Gastrocnemius medialis (tissue), 4 donors: ENCODE measurements at regions not wholly inside any gene's neighbourhood (a gene's known extent, or its start where the extent isn't known, plus 50 kb on each side); places are given as distances from the start of the nearest gene placed in this dataset.

Source experiments
- ATAC-seq, 2 donors: fragments of 150-250 bp; one replicate each; pipeline ENCODE4 v1.9.1; 2016
- DNase-seq, 2 donors: peaks; one replicate each; pipeline ENCODE4 v3.0.0-alpha.2; 2019
- H3K27ac ChIP-seq, 4 donors: fragments of 200-600 bp; sonication (generic); 1 replicate in 1 of 4; 2 replicates in 3 of 4; pipeline ENCODE4 v1.5.1; 2016 to 2018; ENCODE audit warnings: mild to moderate bottlenecking in 2 of 4, moderate library complexity in 1 of 4
- H3K27me3 ChIP-seq, 3 donors: fragments of 200-600 bp; sonication (generic) in 2 of 3; 1 replicate in 1 of 3; 2 replicates in 2 of 3; pipeline versions ENCODE4 v1.5.1 to v1.6.0; 2016 to 2019; ENCODE audit warnings: mild to moderate bottlenecking in 1 of 3, moderate library complexity in 1 of 3
- H3K36me3 ChIP-seq, 2 donors: fragments of 200-600 bp; sonication (generic) in 1 of 2; one replicate each; pipeline ENCODE4 v1.5.1; 2017 to 2018
- H3K4me1 ChIP-seq, 2 donors: fragments of 200-600 bp; sonication (generic) in 1 of 2; one replicate each; pipeline ENCODE4 v1.5.1; 2016 to 2017; ENCODE audit warnings: mild to moderate bottlenecking in 2 of 2
- H3K4me3 ChIP-seq, 4 donors: fragments of 200-600 bp; sonication (generic) in 3 of 4; 1 replicate in 1 of 4; 2 replicates in 3 of 4; pipeline ENCODE4 v1.5.1; 2016 to 2019; ENCODE audit warnings: mild to moderate bottlenecking in 2 of 4
- H3K9me3 ChIP-seq, 3 donors: fragments of 200-600 bp; sonication (generic) in 2 of 3; 1 replicate in 1 of 3; 2 replicates in 2 of 3; pipeline ENCODE4 v1.5.1; 2016 to 2019
- POLR2A ChIP-seq, 2 donors: fragments of 450-650 bp; IDR thresholded peaks; one replicate each; pipeline ENCODE4 v1.6.1; 2017; ENCODE audit warnings: antibody characterized with exemption in 2 of 2, mild to moderate bottlenecking in 2 of 2, moderate library complexity in 2 of 2
- in situ Hi-C, 4 donors: fragments of 200-750 bp; cut with MboI; loops; one replicate each; pipeline versions ENCODE4 v1.15.0 to v1.8.0; 2017; ENCODE audit warnings: low sequenced_read_pairs in 4 of 4
- intact Hi-C: fragments of 100-400 bp; cut with DNase I; formaldehyde crosslinking; loops from one replicate; pipeline ENCODE4 v1.15.1; 2023; ENCODE audit warnings: low total_unique reads
- TF ChIP-seq, protein P1 (sequence below), 5 experiments: fragments of 450-650 bp in 3 of 5; fragments of 200-600 bp in 2 of 5; sonication (generic) in 2 of 5; IDR thresholded peaks in 4 of 5; conservative IDR thresholded peaks in 1 of 5; 1 replicate in 4 of 5; 2 replicates in 1 of 5; pipeline ENCODE4 v1.5.1; 2016 to 2019; ENCODE audit warnings: antibody characterized with exemption in 5 of 5, mild to moderate bottlenecking in 3 of 5, moderate library complexity in 3 of 5

DNA sequence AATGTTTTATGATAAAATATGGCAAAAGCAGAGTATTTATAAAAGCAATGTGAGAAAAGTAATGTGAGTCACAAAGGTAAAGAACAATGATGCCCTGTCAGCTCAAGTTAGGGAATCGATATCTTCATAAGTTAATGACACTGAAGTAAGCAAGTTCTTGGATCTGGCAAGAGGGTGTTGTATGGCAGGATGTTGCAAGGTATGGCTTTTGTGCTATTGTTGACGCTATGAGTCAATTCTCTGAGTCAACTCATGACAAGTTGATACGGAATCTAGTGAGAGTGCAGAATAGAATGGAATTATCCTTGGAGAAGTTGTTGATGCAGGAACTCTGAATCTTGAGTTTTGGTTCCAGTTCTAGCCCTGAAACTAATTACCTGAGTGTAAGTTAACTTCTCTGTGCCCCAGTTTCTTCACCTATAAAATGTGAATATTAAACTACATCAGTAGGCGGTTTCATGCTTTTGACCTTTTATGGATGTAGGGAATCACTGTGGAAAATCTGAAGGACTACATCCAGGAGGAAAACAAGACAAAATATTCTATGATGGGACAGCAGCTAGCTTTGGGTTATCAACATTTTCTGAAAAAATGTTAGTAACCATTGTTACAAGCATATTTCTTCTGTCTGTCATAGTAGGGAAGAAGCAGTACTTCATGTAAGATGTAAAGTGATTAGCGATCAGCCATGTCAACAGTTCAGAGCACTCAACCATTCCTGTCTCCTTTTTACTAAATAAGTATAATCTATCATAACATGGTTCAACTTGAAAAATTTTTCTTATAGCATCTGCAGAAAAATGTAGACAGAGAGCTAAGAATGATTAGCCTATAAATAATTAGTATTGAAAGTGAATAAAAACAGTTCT is 96.9 kb downstream of the ATP6V1G3 start:
- intact Hi-C loops = no loop called here
- TF ChIP-seq, protein P1, sequence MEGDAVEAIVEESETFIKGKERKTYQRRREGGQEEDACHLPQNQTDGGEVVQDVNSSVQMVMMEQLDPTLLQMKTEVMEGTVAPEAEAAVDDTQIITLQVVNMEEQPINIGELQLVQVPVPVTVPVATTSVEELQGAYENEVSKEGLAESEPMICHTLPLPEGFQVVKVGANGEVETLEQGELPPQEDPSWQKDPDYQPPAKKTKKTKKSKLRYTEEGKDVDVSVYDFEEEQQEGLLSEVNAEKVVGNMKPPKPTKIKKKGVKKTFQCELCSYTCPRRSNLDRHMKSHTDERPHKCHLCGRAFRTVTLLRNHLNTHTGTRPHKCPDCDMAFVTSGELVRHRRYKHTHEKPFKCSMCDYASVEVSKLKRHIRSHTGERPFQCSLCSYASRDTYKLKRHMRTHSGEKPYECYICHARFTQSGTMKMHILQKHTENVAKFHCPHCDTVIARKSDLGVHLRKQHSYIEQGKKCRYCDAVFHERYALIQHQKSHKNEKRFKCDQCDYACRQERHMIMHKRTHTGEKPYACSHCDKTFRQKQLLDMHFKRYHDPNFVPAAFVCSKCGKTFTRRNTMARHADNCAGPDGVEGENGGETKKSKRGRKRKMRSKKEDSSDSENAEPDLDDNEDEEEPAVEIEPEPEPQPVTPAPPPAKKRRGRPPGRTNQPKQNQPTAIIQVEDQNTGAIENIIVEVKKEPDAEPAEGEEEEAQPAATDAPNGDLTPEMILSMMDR (IDR thresholded peaks at IDR 0.05 in 4 of 5, conservative IDR thresholded peaks at IDR 0.05 in 1 of 5) = no peak
- no peak for TF ChIP-seq POLR2A (IDR thresholded peaks at IDR 0.05)
- in situ Hi-C loops = no loop called here
- ATAC-seq = peak in 1 of 2 donors; percentile 49
- no peak for DNase-seq
- no peaks in the 10 kb centered on the region for H3K4me1 ChIP-seq
- no peaks in the 10 kb centered on the region for H3K36me3 ChIP-seq
- H3K9me3 ChIP-seq = no peaks in the 10 kb centered on the region
- no peaks in the 10 kb centered on the region for H3K27me3 ChIP-seq
- no peak overlapping the region for H3K27ac ChIP-seq
- no peak overlapping the region for H3K4me3 ChIP-seq

DNA sequence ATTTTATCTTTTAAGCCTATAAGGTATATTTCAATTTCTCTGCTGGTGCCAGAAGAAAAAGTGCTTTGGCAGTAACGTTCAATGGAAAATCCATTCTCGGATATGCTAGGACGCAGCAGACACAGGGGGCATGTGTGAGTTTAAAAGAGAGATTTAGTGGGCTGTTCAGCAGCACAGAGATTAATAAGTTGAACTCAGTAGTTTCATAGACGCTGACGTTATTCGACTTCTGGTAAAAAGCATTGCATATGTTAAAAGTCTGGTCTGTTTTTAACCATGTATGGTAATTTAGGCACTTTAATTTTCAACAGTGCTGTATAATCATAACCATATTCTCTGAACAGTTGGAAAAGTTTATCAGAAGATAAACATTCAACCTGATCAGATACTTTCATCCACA is 99.6 kb downstream of the ATP6V1G3 start:
- in situ Hi-C loops = no loop called here

DNA sequence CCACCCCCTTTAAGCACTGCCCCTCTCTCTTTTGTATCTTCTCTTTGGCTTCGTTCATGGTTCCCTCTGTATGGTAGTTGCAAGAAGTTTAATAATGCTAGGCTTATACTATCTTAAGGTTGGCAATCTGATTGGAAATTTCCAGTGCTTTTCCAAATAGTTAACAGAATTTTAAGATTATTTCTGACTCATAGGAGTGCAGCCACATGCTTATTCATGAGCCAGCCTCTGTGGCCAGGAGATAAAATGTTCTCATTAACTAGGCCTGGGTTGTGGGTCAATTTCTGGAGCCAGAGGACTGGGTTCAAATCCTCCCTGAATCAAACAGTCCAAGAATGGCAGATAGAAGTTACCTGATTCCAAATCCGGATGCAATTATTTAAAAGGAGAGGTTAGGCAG is 103.1 kb downstream of the ATP6V1G3 start:
- DNase-seq = no peak
- Histone ChIP-seq H3K4me1 (no peaks in the 10 kb centered on the region), H3K36me3 (no peaks in the 10 kb centered on the region), H3K27ac (no peak overlapping the region), H3K4me3 (no peak overlapping the region), H3K27me3 (no peaks in the 10 kb centered on the region), H3K9me3 (no peaks in the 10 kb centered on the region)
- no peak for TF ChIP-seq POLR2A (IDR thresholded peaks at IDR 0.05)
- TF ChIP-seq, protein P1 (IDR thresholded peaks at IDR 0.05 in 4 of 5, conservative IDR thresholded peaks at IDR 0.05 in 1 of 5) = no peak
- intact Hi-C loops (no loop called here), in situ Hi-C loops (no loop called here)
- ATAC-seq = no peak

More for the DNA sequence above, 99.6 kb downstream of the ATP6V1G3 start:
- Histone ChIP-seq H3K27me3 (no peaks in the 10 kb centered on the region), H3K9me3 (no peaks in the 10 kb centered on the region), H3K27ac (no peak overlapping the region), H3K36me3 (no peaks in the 10 kb centered on the region), H3K4me1 (no peaks in the 10 kb centered on the region), H3K4me3 (no peak overlapping the region)
- no peak for DNase-seq
- ATAC-seq = no peak
- no peak for TF ChIP-seq POLR2A (IDR thresholded peaks at IDR 0.05)
- TF ChIP-seq, protein P1 (IDR thresholded peaks at IDR 0.05 in 4 of 5, conservative IDR thresholded peaks at IDR 0.05 in 1 of 5) = no peak
- intact Hi-C loops = no loop called here

DNA sequence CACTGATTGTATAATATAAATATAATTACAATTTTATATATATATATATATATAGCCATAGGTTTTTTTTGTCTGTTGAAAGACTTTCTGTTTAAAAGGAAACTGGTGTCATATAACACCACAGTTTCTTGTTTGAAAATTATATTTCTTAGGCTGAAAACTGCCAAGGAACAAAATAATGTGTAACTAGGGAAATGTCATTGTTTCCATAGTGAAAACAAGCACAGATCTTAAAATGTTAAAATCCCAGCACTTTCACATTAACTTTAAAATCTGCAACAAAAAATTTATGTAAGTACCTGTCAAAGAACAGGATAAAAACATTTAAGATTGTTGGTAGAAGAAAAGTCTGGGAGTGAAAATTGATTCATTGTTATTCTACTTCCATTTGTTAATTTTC is 104.2 kb downstream of the ATP6V1G3 start:
- H3K4me3 ChIP-seq = no peak overlapping the region
- H3K27ac ChIP-seq = no peak overlapping the region
- DNase-seq = no peak
- ATAC-seq = no peak
- intact Hi-C loops = no loop called here
- H3K4me1 ChIP-seq = no peaks in the 10 kb centered on the region
- H3K9me3 ChIP-seq = no peaks in the 10 kb centered on the region
- TF ChIP-seq, protein P1 (IDR thresholded peaks at IDR 0.05 in 4 of 5, conservative IDR thresholded peaks at IDR 0.05 in 1 of 5) = no peak
- TF ChIP-seq POLR2A (IDR thresholded peaks at IDR 0.05) = no peak
- H3K36me3 ChIP-seq = no peaks in the 10 kb centered on the region
- in situ Hi-C loops = no loop called here
- no peaks in the 10 kb centered on the region for H3K27me3 ChIP-seq
